Heart left ventricle (tissue), 16 donors: ENCODE measurements at regions not wholly inside any gene's neighbourhood (a gene's known extent, or its start where the extent isn't known, plus 50 kb on each side); places are given as distances from the start of the nearest gene placed in this dataset.

Source experiments
- ATAC-seq, 4 donors: fragments of 200-7000 bp; cut with Tn5 transposase; one replicate each; pipeline ENCODE4 v1.9.1; 2020 to 2022; ENCODE audit warnings: moderate library complexity in 4 of 4, mild to moderate bottlenecking in 3 of 4, moderate number of reproducible peaks in 1 of 4
- DNase-seq, 5 donors: peaks; one replicate each; pipeline ENCODE4 v3.0.0-alpha.2; 2020
- H3K27ac ChIP-seq, 12 donors: fragments of 200-600 bp; sonication (generic) in 4 of 12; one replicate each; pipeline versions ENCODE4 v1.5.0 to v1.8.0; 2016 to 2022; ENCODE audit warnings: mild to moderate bottlenecking in 2 of 12
- H3K27me3 ChIP-seq, 9 donors: fragments of 200-600 bp; sonication (generic) in 2 of 9; one replicate each; pipeline versions ENCODE4 v1.5.1 to v1.8.0; 2016 to 2022; ENCODE audit warnings: mild to moderate bottlenecking in 3 of 9
- H3K36me3 ChIP-seq, 9 donors: fragments of 200-600 bp; sonication (generic) in 2 of 9; one replicate each; pipeline versions ENCODE4 v1.5.0 to v1.8.0; 2018 to 2022; ENCODE audit warnings: mild to moderate bottlenecking in 2 of 9
- H3K4me1 ChIP-seq, 12 donors: fragments of 200-600 bp; sonication (generic) in 4 of 12; one replicate each; pipeline versions ENCODE4 v1.5.0 to v1.8.0; 2016 to 2022; ENCODE audit warnings: mild to moderate bottlenecking in 3 of 12
- H3K4me3 ChIP-seq, 12 donors: fragments of 200-600 bp; sonication (generic) in 4 of 12; one replicate each; pipeline versions ENCODE4 v1.5.0 to v1.8.0; 2017 to 2022; ENCODE audit warnings: mild to moderate bottlenecking in 9 of 12, moderate library complexity in 4 of 12
- H3K9me3 ChIP-seq, 12 donors: fragments of 200-600 bp; sonication (generic) in 4 of 12; one replicate each; pipeline versions ENCODE4 v1.5.0 to v1.8.0; 2016 to 2022; ENCODE audit warnings: mild to moderate bottlenecking in 1 of 12
- POLR2A ChIP-seq, 2 donors: fragments of 450-650 bp; IDR thresholded peaks; one replicate each; pipeline ENCODE4 v1.6.1; 2017; ENCODE audit warnings: antibody characterized with exemption in 2 of 2, mild to moderate bottlenecking in 2 of 2, moderate library complexity in 2 of 2
- WGBS, 4 donors: extraction: QIAGEN DNeasy Blood & Tissue Kit in 2 of 4; methylation state at CpG; one replicate each; pipeline versions ENCODE4 v1.1.5 to v1.1.7; 2013 to 2018; 5-methylcytosine and 5-hydroxymethylcytosine counted together
- intact Hi-C, 10 donors: fragments of 100-400 bp; cut with DNase I; formaldehyde crosslinking; loops; one replicate each; pipeline versions ENCODE4 v1.11.1 to v1.14.2; 2022
- TF ChIP-seq, protein P1 (sequence below), 12 donors: fragments of 200-600 bp; sonication (generic) in 4 of 12; IDR thresholded peaks; one replicate each; pipeline versions ENCODE4 v1.5.0 to v1.8.0; 2018 to 2022; ENCODE audit warnings: antibody characterized with exemption in 12 of 12, mild to moderate bottlenecking in 5 of 12
- donor health status: ischemic (EF 13 %, LVEDD 7.1; RV severe dilation, severe dysfunction).
- donor health status: healthy with polysubstance abuse.
- donor health status: DM: no; HTN: yes; CAD: no.
- donor health status: DM: no; HTN: no; CAD: no.
- donor health status: ischemic (EF 25% LVEDD 6.9; RV normal size, moderate dysfunction).
- donor health status: ischemic (EF 25% LVEDD 5.7; RV mildly dilated, moderate dysfunction).
- donor health status: healthy.
- donor health status: DM: yes; HTN: yes; CAD: no.
- donor health status: ischemic (EF 35%, LVEDD 5.7; RV mildly dilated, moderate dysfunction).
- donor health status: nonischemic (EF 11% LVEDD 7.7; RV severe dilation, severe dysfunction).
- donor health status: DM: yes; HTN: yes; CAD: no.
- donor health status: PGD.
- donor health status: ischemic (EF 29% LVEDD 5.4; RV normal size, mild dysfunction).
- donor health status: nonischemic (EF 23%, LVEDD 6.1; RV moderate dilation, normal function).

DNA sequence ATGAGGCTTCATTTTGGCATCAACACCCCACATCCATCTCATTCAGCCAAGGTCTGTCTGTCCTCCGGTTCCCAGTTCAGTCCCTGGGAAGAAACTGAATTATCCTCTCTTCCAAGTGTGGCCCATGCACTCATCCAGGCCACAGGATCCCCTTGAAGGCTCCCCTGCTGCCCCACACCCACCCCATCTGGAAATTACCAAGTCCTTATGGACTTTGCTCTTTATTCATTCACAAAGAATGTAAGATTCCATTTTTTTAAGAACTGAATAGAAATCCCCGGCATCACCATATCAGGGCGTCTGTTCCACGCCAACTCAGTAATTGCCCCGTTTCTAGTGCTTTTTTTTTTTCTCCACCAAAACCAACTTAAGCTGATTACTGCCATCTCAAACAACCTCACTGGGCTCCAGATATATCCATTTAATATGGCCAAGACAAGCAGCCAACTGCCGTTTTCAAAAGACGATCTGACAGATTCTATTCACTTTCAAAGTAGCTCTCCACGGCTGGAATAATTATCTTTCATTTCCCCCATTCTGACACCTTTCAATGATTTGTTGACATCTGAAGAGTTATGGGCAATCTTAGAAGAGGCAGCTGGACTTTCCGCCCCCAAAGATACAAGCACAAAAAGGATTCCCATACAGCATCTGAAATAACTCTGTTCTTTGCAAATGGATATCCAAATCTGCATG, 55.9 kb downstream of the OLIG1 start:
- no peaks in the 10 kb centered on the region for H3K36me3 ChIP-seq
- peaks cover 0 to 31% (median 9%) of the 10 kb centered on the region in 9 donors for H3K27me3 ChIP-seq
- no peak overlapping the region for H3K4me3 ChIP-seq
- H3K27ac ChIP-seq: no peak overlapping the region
- no peaks in the 10 kb centered on the region for H3K9me3 ChIP-seq
- no peak for DNase-seq
- TF ChIP-seq, protein P1, sequence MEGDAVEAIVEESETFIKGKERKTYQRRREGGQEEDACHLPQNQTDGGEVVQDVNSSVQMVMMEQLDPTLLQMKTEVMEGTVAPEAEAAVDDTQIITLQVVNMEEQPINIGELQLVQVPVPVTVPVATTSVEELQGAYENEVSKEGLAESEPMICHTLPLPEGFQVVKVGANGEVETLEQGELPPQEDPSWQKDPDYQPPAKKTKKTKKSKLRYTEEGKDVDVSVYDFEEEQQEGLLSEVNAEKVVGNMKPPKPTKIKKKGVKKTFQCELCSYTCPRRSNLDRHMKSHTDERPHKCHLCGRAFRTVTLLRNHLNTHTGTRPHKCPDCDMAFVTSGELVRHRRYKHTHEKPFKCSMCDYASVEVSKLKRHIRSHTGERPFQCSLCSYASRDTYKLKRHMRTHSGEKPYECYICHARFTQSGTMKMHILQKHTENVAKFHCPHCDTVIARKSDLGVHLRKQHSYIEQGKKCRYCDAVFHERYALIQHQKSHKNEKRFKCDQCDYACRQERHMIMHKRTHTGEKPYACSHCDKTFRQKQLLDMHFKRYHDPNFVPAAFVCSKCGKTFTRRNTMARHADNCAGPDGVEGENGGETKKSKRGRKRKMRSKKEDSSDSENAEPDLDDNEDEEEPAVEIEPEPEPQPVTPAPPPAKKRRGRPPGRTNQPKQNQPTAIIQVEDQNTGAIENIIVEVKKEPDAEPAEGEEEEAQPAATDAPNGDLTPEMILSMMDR (IDR thresholded peaks at IDR 0.05): no peak
- TF ChIP-seq POLR2A (IDR thresholded peaks at IDR 0.05): no peak
- peaks cover 0 to 9% (median 2%) of the 10 kb centered on the region in 12 donors for H3K4me1 ChIP-seq
- WGBS, 4 donors: 71 to 83% (median 77%) methylated on average over 9 of the region's 9 CpGs
- intact Hi-C loops: loop anchor here (2.0 to 10.0 kb wide), 9 partner anchors 71 to 294 kb away; no protein-coding TSS in a partner anchor
- ATAC-seq: no peak

DNA sequence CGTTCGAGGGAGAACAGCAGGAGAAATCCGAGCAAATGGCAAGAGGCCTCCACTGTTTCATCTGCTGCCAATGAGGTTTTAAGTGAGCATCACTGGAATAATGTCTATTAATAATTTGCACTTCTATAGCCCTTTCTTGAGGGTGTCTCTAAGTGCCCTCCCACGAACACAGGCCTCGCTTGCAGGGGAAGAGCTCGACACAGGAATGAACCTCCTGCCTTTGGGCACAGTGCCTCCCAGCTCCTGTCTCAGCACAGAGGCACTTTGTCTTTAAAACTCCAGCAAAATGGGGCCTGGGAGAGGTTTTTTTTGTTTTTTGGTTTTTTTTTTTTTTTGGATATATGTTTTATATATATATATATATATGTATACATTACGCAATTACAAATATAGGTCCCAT, 56.6 kb downstream of the OLIG1 start:
- TF ChIP-seq, protein P1 (IDR thresholded peaks at IDR 0.05): no peak
- no peak for TF ChIP-seq POLR2A (IDR thresholded peaks at IDR 0.05)
- 74 to 86% (median 82%) methylated on average over 7 of the region's 7 CpGs for WGBS, 4 donors
- no peak overlapping the region for H3K27ac ChIP-seq
- H3K4me1 ChIP-seq: peaks cover 0 to 9% (median 2%) of the 10 kb centered on the region in 12 donors
- H3K9me3 ChIP-seq: no peaks in the 10 kb centered on the region
- no peak overlapping the region for H3K4me3 ChIP-seq
- ATAC-seq: no peak
- intact Hi-C loops: loop anchor here (2.0 to 10.0 kb wide), 9 partner anchors 71 to 294 kb away; no protein-coding TSS in a partner anchor
- no peak for DNase-seq
- peaks cover 0 to 37% (median 9%) of the 10 kb centered on the region in 9 donors for H3K27me3 ChIP-seq
- no peaks in the 10 kb centered on the region for H3K36me3 ChIP-seq

DNA sequence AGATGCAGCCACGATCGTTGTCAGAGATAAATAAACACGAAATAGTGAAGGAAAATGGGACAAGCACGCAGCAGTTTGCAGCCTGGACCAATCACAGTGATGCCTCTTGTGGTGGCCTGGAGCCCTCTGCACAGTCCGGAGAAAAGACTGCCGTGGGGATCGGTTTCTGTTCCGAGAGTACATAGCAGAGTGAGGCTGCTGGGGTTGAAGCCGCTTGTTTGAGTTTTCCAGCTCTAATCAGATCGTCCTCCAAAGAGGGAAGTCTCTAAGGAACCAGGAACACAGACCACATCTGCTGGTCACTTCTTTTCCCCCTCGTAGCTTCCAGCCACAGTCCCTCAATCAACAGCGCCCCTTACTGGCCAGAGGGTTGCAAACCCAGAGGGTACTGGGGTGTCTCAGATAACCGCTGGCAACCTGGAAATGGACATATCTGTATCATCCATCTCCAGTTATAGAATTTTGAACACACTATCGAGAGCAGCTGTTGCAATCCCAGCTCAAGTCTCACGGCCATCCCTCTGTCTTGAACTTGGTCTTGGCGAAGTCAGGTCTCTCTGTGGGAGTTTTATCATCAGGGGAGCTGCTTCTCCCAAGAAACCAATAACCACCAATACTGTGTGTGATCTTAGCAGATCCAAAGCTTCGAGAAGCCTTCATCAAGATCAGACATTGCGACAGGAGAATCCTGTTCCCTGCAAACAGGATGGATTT, 57.4 kb downstream of the OLIG1 start:
- no peak for TF ChIP-seq POLR2A (IDR thresholded peaks at IDR 0.05)
- TF ChIP-seq, protein P1 (IDR thresholded peaks at IDR 0.05): peak; percentile 46 to 81 (median 70)
- peak; percentile 53 to 77 (median 67) for DNase-seq
- no peaks in the 10 kb centered on the region for H3K36me3 ChIP-seq
- WGBS, 4 donors: 6% methylated on average over 18 of the region's 18 CpGs
- peak overlapping the region in 10 of 12 donors; percentile 12 to 52 (median 40) for H3K4me3 ChIP-seq
- no peaks in the 10 kb centered on the region for H3K9me3 ChIP-seq
- H3K4me1 ChIP-seq: peaks cover 0 to 9% (median 2%) of the 10 kb centered on the region in 12 donors
- peak; percentile 64 to 91 (median 90) for ATAC-seq
- intact Hi-C loops: loop anchor here (1.0 to 10.0 kb wide), 10 partner anchors 70 to 295 kb away; no protein-coding TSS in a partner anchor
- H3K27ac ChIP-seq: no peak overlapping the region
- H3K27me3 ChIP-seq: peaks cover 0 to 39% (median 9%) of the 10 kb centered on the region in 9 donors

DNA sequence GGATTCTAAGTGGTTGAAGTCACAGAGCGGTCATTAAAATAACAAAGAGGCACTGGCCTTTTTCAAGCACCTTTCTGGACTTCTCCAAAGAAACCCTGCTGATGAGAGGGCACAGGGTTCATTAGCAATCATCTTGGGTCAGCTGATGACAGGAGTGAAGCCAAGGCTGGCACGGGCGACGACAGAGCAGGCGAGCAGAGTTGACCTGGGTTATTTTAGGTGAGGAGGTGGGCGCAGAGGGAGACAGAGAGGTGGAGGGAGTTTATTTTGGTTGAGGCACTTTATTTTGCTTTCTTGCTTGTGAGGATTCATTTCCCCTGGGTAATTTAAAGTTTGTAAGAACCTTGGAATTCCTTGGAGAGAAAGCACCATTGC, 57.9 kb downstream of the OLIG1 start:
- intact Hi-C loops: loop anchor here (1.0 to 10.0 kb wide), 11 partner anchors 69 to 296 kb away; no protein-coding TSS in a partner anchor
- no peak overlapping the region for H3K4me3 ChIP-seq
- 16 to 24% (median 18%) methylated on average over 6 of the region's 6 CpGs for WGBS, 4 donors
- peaks cover 0 to 9% (median 2%) of the 10 kb centered on the region in 12 donors for H3K4me1 ChIP-seq
- H3K27ac ChIP-seq: no peak overlapping the region
- H3K27me3 ChIP-seq: peaks cover 0 to 39% (median 10%) of the 10 kb centered on the region in 9 donors
- H3K9me3 ChIP-seq: no peaks in the 10 kb centered on the region
- TF ChIP-seq, protein P1 (IDR thresholded peaks at IDR 0.05): no peak
- TF ChIP-seq POLR2A (IDR thresholded peaks at IDR 0.05): no peak
- no peaks in the 10 kb centered on the region for H3K36me3 ChIP-seq
- DNase-seq (no peak), ATAC-seq (no peak)
